H54 (cell line): ENCODE measurements at regions not wholly inside any gene's neighbourhood (a gene's known extent, or its start where the extent isn't known, plus 50 kb on each side); places are given as distances from the start of the nearest gene placed in this dataset.
"Not testable (repeated sequence)": the region's sequence is repeated elsewhere in the genome, so short reads cannot be mapped to it uniquely, and the experiment has no call there.

Source experiments
- DNase-seq: peaks from one replicate; pipeline ENCODE4 v3.0.0; 2011; ENCODE audit warnings: low spot score, mixed read lengths; ENCODE audit not compliant: insufficient read length
- FAIRE-seq: peaks from 3 replicates; lab custom pipeline; 2011; peaks lifted over from hg19 to GRCh38; lab: Jason Lieb, UNC
- POLR2A ChIP-seq: IDR thresholded peaks from 2 replicates; pipeline ENCODE4 v1.6.1; 2011; ENCODE audit warnings: low read depth, mild to moderate bottlenecking, low read length

DNA sequence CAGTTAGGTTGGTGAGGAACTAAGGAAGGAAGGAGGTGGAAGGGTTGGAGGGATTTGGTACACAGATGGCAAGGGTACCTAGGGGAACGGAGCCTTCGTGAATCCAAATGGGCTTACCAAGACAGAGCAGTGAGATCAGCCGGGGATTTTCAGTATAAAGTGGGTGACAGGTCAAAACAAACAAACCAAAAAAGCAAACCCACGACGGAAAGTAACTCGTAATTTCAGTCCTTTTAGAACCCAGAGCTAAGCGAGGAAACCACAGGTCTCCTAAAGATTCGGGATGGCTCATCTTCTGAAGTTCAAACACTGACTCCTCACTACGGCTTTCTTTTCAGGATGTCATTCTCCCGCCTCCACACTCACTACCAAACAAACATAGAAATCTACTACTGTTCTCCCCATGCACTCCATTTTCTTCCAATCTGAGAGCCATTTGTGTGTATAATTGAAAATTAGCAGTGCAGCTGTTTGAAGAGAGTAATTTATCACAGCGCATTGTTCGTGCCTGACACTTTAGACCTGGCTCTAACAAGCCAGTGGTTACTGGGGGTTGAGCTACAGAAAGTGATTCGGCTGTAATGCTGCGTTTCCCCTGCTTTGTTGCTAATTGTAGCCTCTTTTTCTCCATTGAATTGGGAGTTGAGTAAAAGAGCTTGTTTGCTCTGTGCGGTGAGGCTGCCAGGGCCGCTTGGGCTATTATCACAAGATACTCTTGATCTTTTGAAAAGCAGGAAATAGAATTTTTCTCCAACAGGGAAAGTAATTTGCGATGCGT, 64.7 kb upstream of the CCDC39 start:
- FAIRE-seq, result no peak
- TF ChIP-seq POLR2A, result no peak
- DNase-seq, result no peak

DNA sequence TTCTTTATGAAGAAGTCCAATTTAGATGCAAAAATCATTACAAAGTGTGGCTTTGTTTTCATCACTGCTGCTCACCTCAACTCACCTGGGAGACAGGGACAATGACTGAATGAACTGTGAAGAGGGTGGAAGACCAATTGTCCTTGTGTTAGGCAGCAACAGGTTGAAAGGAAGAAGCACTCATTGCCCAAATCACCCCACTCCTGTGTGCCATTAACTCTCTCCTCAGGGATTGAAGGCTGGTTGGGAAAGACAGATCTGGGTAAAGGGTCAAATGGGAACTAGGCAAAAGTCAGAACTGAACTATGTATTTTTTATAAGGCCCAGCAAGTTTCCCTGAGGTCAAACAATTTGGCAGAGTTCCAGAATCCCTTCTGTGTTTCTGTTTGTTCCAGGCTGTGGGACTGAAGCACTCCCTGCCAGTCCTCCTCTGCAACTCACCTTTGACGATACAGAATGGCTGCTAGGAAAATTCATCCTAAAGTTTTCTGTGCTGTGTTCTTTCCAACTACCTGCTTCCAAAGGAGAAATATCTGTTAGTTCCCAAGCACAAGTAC, 68.6 kb upstream of the CCDC39 start:
- FAIRE-seq (no peak), DNase-seq (no peak)
- no peak for TF ChIP-seq POLR2A

DNA sequence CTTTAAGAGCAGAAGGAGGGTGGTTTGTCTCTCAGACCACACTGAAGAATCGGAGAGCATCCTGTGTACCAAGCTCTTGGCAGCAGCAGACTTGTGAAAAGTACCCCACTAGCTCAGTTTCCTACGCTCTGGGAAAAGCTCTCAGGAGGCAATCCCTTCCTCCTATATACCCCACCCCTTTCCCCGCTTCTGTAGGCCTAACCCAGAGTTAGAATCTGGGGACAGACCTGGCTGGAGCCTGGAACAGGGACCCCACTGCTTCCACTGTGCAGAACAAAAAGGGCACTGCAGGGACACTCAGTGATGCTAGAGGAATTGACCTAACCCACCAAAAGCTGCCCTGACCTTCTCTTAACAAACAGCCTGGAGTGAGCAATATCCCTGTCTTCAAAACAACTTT, 70.0 kb upstream of the CCDC39 start:
- FAIRE-seq (no peak), DNase-seq (no peak)
- TF ChIP-seq POLR2A, result no peak

DNA sequence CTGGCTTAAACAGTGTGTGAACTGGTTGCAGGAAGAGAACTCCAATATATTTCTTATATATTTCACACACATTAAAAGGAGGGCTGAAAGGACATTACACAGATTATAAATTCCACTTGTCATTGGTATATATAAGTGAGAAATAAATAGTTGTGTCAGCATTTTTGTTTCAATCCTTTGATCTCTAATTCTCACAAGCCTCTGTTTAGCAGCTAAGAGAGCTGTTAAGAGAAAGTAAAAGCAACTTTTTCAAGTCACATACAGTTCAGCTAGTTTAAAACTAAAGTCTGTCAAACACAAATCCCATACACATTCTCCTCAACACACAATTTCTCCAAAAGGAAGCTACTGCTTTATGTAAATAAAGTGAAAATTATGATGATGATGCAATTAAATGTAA, 70.5 kb upstream of the CCDC39 start:
- DNase-seq (no peak), FAIRE-seq (no peak)
- TF ChIP-seq POLR2A, result no peak

DNA sequence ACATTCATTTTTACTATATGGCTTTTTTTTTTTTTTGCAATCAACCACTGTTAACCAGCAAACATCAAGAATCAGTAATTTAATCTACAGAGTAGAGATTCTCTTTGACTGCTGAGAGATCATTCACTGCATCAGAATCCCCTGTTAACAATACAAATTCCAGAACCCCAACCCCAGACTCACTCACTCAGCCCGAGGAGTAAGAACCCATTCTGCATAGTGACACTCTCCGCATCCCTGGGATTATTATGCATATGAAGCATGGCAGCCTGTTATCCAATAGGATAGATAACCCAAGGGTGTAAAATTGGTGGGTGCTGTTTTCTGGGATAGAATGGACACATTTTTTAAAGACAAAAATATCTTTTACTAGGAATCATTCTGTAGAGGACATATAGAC, 76.3 kb upstream of the CCDC39 start:
- TF ChIP-seq POLR2A, result no peak
- DNase-seq, result no peak
- no peak for FAIRE-seq

DNA sequence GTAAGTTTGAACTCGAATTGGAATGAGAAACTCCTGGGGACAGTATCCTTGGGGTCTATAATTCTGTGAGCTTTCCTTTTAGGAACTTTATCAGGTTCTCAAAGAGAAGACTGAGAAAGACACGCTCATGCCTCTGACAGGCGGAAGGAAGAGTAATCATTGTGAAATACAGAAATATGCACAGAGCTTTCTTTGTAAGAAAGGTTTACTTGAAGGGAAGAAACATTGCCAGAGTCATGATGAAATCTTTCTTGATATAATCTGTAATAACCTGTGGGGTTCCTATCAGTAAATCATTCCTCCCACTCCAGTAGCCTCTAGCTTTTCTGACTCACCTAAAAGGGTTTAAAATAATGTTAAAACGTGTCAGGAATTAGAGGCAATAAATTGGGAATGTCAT, 83.6 kb upstream of the CCDC39 start:
- TF ChIP-seq POLR2A, result no peak

DNA sequence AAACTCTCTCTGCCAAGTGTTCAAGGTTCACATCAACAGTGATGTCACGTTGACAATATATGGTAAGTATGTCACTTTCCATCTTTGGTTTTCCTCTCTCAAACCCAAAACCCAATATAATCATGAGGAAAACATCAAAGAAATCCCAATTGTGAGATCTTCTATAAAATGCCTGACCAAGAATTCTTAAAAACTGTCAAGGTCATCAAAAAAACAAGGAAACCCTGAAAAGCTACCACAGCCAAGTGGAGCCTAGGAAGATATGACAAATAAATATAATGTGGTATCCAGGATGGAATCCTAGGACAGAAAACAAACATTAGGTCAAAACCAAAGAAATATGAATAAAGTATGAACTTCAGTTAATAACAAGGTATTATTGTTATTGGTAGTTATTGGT, 85.2 kb upstream of the CCDC39 start:
- FAIRE-seq (no peak), DNase-seq (no peak)
- no peak for TF ChIP-seq POLR2A

More for the DNA sequence above, 83.6 kb upstream of the CCDC39 start:
- DNase-seq (no peak), FAIRE-seq (no peak)

DNA sequence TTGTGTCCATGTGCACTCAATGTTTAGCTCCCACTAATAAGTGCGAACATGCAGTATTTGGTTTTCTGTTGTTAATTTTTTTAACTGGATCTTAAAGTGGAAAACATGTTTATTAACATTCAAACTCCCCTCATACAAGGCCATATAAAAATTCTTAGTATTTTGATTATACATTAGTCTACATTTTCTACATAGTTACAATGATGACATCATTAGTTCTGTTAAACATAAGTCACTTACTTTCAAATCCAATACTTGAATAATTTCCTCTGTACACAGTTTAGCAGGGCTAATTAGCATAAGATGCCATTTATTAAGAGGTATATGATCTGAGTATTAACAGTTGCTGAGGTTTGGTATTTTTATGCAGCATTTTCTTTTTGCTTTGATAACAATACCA, 91.3 kb upstream of the CCDC39 start:
- DNase-seq, result no peak
- no peak for FAIRE-seq
- no peak for TF ChIP-seq POLR2A

DNA sequence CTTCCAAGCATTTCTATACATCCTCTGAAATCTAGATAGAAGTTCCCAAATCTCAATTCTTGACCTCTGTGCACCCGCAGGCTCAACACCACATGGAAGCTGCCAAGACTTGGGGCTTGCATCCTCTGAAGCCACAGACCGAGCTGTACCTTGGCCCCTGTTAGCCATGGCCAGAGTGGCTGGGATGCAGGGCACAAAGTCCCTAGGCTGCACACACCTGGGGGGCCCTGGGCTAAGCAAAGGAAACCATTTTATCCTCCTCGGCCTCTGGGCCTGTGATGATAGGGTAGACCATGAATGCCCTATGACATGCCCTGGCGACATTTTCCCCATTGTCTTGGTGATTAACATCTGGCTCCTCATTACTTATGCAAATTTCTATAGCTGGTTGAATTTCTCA, 97.1 kb upstream of the CCDC39 start:
- FAIRE-seq (no peak), DNase-seq (no peak)
- no peak for TF ChIP-seq POLR2A

DNA sequence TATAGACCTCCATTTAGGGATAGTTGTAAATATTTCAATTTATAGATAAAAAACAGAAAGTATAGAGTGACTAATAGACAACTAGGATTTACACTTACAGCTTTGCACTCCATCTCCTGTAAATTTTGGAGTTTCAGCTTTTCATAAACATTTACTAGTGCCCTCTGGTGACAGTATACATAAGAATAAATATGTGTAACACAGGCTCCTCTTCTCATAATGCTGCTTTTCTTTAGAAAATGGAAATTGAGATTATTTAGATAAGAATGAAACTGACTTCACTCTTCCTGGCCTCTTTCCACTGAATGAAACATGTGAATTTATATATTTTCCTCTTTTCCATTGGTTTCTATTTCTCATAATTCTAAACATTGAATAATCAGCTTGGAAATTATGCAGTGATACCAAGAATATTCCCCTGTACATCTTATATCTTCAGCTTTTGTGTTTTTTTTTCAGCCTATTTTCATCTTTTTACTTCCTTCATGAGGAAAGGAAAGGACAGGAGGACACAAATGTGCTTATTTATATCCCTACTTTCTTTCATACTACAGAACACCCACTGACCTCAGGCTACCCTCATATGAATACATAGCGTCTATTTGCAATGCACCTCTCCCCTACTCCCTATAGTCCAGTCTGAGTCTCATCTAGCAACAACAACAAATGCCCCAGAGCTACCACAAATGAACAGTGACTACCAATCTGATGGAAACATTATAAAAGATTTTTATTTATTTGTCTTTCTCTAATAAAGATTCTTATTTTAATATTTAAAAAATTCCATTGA, 103.1 kb upstream of the CCDC39 start:
- DNase-seq (no peak), FAIRE-seq (no peak)
- TF ChIP-seq POLR2A, result no peak

DNA sequence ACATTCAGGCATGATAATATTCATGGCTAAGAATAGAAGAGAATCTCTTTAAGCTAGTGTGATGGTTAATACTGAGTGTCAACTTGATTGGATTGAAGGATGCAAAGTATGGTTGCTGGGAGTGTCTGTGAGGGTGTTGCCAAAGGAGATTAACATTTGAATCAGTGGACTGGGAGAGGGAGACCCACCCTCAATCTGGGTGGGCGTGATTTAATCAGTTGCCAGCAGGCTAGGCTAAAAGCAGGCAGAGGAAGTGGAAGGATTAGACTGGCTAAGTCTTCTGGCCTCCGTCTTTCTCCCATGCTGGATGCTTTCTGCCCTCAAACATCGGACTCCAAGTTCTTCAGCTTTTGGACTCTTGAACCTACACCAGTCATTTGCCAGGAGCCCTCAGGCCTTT, 106.9 kb upstream of the CCDC39 start:
- FAIRE-seq, result not testable (repeated sequence)

DNA sequence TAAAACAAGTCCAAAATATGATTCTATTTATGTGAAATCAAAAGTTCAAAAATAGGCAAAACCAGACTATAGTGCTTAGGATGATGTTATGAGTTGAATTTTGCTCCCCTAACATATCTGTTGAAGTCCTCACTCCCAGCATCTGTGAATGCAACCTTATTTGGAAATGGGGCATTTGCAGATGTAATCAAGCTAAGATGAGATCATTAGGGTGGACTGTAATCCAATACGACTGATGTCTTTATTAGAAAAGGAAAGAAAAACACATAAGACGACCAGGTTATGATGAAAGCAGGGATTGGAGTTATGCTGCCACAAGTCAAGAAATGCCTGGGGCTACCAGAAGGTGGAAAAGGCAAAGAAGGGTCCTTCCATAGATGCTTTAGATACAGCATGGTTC, 110.5 kb upstream of the CCDC39 start:
- DNase-seq (no peak), FAIRE-seq (no peak)
- TF ChIP-seq POLR2A, result no peak

More for the DNA sequence above, 106.9 kb upstream of the CCDC39 start:
- not testable (repeated sequence) for DNase-seq

DNA sequence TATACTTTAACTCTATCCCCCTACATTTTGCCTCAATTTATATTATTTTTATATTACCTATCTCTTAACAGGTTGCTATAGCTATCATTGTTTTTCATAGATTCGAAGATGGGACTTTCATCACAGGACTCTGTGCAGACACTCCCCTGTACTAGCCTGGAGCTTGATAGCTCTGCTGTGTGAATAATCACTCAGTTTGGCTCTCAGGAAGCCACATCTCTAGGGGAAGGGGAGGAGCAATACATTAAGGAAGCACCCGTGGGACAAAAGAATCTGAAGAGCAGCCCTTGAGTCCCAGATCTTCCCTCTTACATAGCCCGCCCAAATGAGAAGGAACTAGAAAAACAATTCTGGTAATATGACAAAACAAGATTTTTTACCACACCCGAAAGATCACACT, 114.3 kb upstream of the FXR1 start:
- FAIRE-seq, result no peak
- DNase-seq, result no peak
- TF ChIP-seq POLR2A, result no peak

DNA sequence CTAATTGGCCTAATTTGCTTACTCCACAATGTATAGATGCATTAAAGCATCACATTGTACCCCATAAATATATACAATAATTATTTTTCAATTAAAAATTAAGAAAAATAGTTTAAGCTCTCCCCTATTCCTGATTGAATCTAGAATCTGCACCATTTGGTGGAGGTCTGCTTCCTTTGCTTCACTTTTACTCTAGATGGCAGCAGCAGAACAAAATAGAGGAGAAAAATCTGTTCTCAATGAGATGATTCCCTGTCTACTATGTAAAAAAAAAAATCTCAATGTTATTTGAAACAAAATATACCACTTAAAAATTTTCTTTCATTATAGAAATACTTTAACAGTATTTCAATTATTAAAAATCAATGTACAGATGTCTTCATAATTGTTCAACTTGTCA, 109.6 kb upstream of the FXR1 start:
- DNase-seq, result no peak
- FAIRE-seq, result no peak
- no peak for TF ChIP-seq POLR2A
